GM23248 (cell line): ENCODE measurements at regions not wholly inside any gene's neighbourhood (a gene's known extent, or its start where the extent isn't known, plus 50 kb on each side); places are given as distances from the start of the nearest gene placed in this dataset.

Experiments
- EZH2 ChIP-seq: fragments of 200-600 bp; sonication (generic); IDR thresholded peaks from 2 replicates; pipeline ENCODE4 v1.6.1; 2018; ENCODE audit warnings: antibody characterized with exemption, mild to moderate bottlenecking; ENCODE audit not compliant: insufficient read depth, poor library complexity, severe bottlenecking
- EZH2phosphoT487 ChIP-seq: fragments of 200-600 bp; sonication (generic); IDR thresholded peaks from 2 replicates; pipeline ENCODE4 v1.6.1; 2018; ENCODE audit warnings: antibody characterized with exemption, moderate library complexity, mild to moderate bottlenecking, low read depth; ENCODE audit not compliant: insufficient read depth

GRCh38 chr10:53687800-53688199, 915.2 kb upstream of the MBL2 start:
- TF ChIP-seq EZH2 (no peak), EZH2phosphoT487 (no peak)
